ENCODE measurements at regions not wholly inside any gene's neighbourhood (a gene's known extent, or its start where the extent isn't known, plus 50 kb on each side); places are given as distances from the start of the nearest gene placed in this dataset.

- no peak for TF ChIP-seq REST (IDR thresholded peaks at IDR 0.05; ENCODE audit: insufficient read depth in 1 of 2, low read depth in 2 of 2, low read length in 2 of 2)
- no peak for TF ChIP-seq TAF1 (IDR thresholded peaks at IDR 0.05; ENCODE audit: borderline replicate concordance, insufficient read depth, low read length)
- TF ChIP-seq POLR2AphosphoS5 (IDR thresholded peaks at IDR 0.05; ENCODE audit: low read depth, low read length) = no peak
- no peak for TF ChIP-seq SIN3A (IDR thresholded peaks at IDR 0.05; ENCODE audit: borderline replicate concordance, insufficient read depth, low read length)
- TF ChIP-seq FOXP2 (optimal IDR thresholded peaks at IDR 0.05; ENCODE audit: borderline replicate concordance, extremely low read depth, extremely low read length, insufficient read depth) = no peak
Observed at GRCh38 chr6:66808771-66809170, 1101.7 kb upstream of the EYS start.
